ENCODE measurements at regions not wholly inside any gene's neighbourhood (a gene's known extent, or its start where the extent isn't known, plus 50 kb on each side); places are given as distances from the start of the nearest gene placed in this dataset.

GRCh38 chr6:105886066-105886813, 199.9 kb upstream of the PRDM1 start:
- Mint-ChIP-seq H3K4me1 (peaks cover 0 to 5% of the 10 kb centered on the region in 2 donors), H3K27ac (no peak overlapping the region), H3K4me3 (no peak overlapping the region), H3K36me3 (no peaks in the 10 kb centered on the region), H3K9me3 (no peaks in the 10 kb centered on the region), H3K27me3 (ENCODE audit: low read depth in 2 of 2) (peaks cover 22 to 23% of the 10 kb centered on the region in 2 donors)
- no peak overlapping the region for H3K27ac ChIP-seq (ENCODE audit: low read length)
- H3K4me3 ChIP-seq (ENCODE audit: low read length) = no peak overlapping the region
- 83% methylated on average over 6 of the region's 7 CpGs for WGBS (ENCODE audit: insufficient coverage)
- H3K27me3 ChIP-seq (ENCODE audit: control insufficient read depth, insufficient read depth, low read length) = no peaks in the 10 kb centered on the region
- intact Hi-C loops (cut with micrococcal nuclease) = no loop called here
- no peaks in the 10 kb centered on the region for H3K36me3 ChIP-seq (ENCODE audit: control insufficient read depth, insufficient read depth, low read length)
- ATAC-seq (no peak), DNase-seq (no peak)
- TF ChIP-seq, protein P1, sequence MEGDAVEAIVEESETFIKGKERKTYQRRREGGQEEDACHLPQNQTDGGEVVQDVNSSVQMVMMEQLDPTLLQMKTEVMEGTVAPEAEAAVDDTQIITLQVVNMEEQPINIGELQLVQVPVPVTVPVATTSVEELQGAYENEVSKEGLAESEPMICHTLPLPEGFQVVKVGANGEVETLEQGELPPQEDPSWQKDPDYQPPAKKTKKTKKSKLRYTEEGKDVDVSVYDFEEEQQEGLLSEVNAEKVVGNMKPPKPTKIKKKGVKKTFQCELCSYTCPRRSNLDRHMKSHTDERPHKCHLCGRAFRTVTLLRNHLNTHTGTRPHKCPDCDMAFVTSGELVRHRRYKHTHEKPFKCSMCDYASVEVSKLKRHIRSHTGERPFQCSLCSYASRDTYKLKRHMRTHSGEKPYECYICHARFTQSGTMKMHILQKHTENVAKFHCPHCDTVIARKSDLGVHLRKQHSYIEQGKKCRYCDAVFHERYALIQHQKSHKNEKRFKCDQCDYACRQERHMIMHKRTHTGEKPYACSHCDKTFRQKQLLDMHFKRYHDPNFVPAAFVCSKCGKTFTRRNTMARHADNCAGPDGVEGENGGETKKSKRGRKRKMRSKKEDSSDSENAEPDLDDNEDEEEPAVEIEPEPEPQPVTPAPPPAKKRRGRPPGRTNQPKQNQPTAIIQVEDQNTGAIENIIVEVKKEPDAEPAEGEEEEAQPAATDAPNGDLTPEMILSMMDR (IDR thresholded peaks at IDR 0.05) = no peak
- H3K4me1 ChIP-seq (ENCODE audit: control insufficient read depth, insufficient read depth, low read length) = peaks cover 7% of the 10 kb centered on the region
- no peaks in the 10 kb centered on the region for H3K9me3 ChIP-seq (ENCODE audit: control insufficient read depth, insufficient read depth, low read length)

- no peak overlapping the region for H3K4me3 Mint-ChIP-seq
- peaks cover 34% of the 10 kb centered on the region in 2 donors for H3K27me3 Mint-ChIP-seq (ENCODE audit: low read depth in 2 of 2)
- DNase-seq (no peak), ATAC-seq (no peak)
- WGBS (ENCODE audit: insufficient coverage) = 72% methylated on average over 7 of the region's 7 CpGs
- Histone ChIP-seq H3K27me3 (ENCODE audit: control insufficient read depth, insufficient read depth, low read length) (no peaks in the 10 kb centered on the region), H3K36me3 (ENCODE audit: control insufficient read depth, insufficient read depth, low read length) (no peaks in the 10 kb centered on the region), H3K27ac (ENCODE audit: low read length) (no peak overlapping the region), H3K4me3 (ENCODE audit: low read length) (no peak overlapping the region), H3K9me3 (ENCODE audit: control insufficient read depth, insufficient read depth, low read length) (no peaks in the 10 kb centered on the region), H3K4me1 (ENCODE audit: control insufficient read depth, insufficient read depth, low read length) (peaks cover 10% of the 10 kb centered on the region)
- H3K36me3 Mint-ChIP-seq = no peaks in the 10 kb centered on the region
- H3K4me1 Mint-ChIP-seq = peaks cover 9 to 15% of the 10 kb centered on the region in 2 donors
- intact Hi-C loops (cut with micrococcal nuclease) = no loop called here
- TF ChIP-seq, protein P1 (IDR thresholded peaks at IDR 0.05) = no peak
- no peak overlapping the region for H3K27ac Mint-ChIP-seq
- no peaks in the 10 kb centered on the region for H3K9me3 Mint-ChIP-seq
Observed at GRCh38 chr6:105884426-105884825, 201.7 kb upstream of the PRDM1 start.

GRCh38 chr6:105884011-105884410, 202.1 kb upstream of the PRDM1 start:
- intact Hi-C loops (cut with micrococcal nuclease) = no loop called here
- no peak for DNase-seq
- H3K27me3 ChIP-seq (ENCODE audit: control insufficient read depth, insufficient read depth, low read length) = no peaks in the 10 kb centered on the region

More at GRCh38 chr6:105884011-105884410, 202.1 kb upstream of the PRDM1 start:
- Mint-ChIP-seq H3K4me3 (no peak overlapping the region), H3K9me3 (no peaks in the 10 kb centered on the region), H3K27ac (no peak overlapping the region), H3K27me3 (ENCODE audit: low read depth in 2 of 2) (peaks cover 34% of the 10 kb centered on the region in 2 donors), H3K36me3 (no peaks in the 10 kb centered on the region), H3K4me1 (peaks cover 9 to 15% of the 10 kb centered on the region in 2 donors)
- Histone ChIP-seq H3K4me1 (ENCODE audit: control insufficient read depth, insufficient read depth, low read length) (peaks cover 10% of the 10 kb centered on the region), H3K4me3 (ENCODE audit: low read length) (no peak overlapping the region), H3K9me3 (ENCODE audit: control insufficient read depth, insufficient read depth, low read length) (no peaks in the 10 kb centered on the region), H3K36me3 (ENCODE audit: control insufficient read depth, insufficient read depth, low read length) (no peaks in the 10 kb centered on the region), H3K27ac (ENCODE audit: low read length) (no peak overlapping the region)
- WGBS (ENCODE audit: insufficient coverage) = 72% methylated on average over 4 of the region's 4 CpGs
- ATAC-seq = no peak
- TF ChIP-seq, protein P1 (IDR thresholded peaks at IDR 0.05) = no peak

Measured in natural killer cell (primary cell).